ENCODE measurements at regions not wholly inside any gene's neighbourhood (a gene's known extent, or its start where the extent isn't known, plus 50 kb on each side); places are given as distances from the start of the nearest gene placed in this dataset.

DNA sequence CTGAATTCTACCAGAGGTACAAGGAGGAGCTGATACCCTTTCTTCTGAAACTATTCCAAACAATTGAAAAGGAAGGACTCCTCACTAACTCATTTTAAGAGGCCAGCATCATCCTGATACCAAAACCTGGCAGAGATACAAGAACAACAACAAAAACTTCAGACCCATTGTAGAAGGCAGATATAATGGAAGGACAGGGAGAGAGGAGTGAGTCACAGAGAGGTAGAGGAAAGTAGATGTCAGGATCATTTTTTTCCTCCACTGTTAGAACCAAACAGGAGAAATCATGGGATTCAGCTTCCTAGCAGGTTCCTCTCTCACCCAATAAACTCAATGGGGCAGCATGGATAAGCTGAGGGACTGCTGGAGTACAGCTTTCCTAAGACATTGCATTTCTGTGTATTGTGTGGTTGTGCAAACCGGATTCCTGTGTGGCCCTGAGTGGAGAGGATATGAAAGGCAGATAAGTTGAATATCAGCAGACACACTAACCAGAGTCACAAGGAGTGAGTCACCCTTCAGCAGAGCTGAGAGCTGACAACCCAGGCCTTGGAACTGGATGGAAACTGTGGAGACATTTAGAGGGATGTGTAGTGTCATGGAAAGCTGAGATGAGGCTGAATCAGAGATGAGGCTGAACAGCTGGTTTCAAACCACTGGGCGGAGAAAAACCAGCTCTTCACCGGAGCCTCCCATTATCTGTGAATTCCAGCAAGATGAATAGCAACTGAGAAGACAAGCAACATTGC is 60.9 kb upstream of the MMADHC start:
- TF ChIP-seq POLR2A (IDR thresholded peaks at IDR 0.05): no peak
- intact Hi-C loops (cut with DNase I): no loop called here
- no peak for DNase-seq
- 58 to 66% methylated on average over 2 to 3 of the region's 3 CpGs for WGBS, 2 donors
- Histone ChIP-seq H3K4me1 (no peaks in the 10 kb centered on the region), H3K4me3 (no peak overlapping the region), H3K27me3 (no peaks in the 10 kb centered on the region), H3K27ac (peak overlapping the region in 1 of 4 donors; percentile 46), H3K9me3 (no peaks in the 10 kb centered on the region), H3K36me3 (no peaks in the 10 kb centered on the region)

DNA sequence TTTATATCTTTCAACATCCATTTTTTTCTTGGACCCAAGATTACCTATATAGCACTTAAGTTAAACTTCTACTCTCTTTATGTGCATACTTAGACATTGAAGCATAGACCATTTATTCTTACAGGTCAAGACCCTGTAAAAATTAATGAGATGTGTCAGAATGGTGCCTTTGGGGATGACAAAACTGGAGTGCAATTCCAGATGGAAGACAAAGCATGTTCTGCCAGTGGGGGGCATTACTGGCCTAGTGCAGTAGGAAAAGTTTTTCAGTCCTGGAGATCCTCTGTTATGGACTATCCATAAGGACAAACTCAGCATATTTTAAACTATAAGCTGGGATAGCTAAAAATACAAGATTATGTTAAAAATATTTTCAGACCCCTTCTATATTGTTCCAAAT is 57.8 kb upstream of the MMADHC start:
- no peak for TF ChIP-seq CTCF (IDR thresholded peaks at IDR 0.05)
- TF ChIP-seq POLR2A (IDR thresholded peaks at IDR 0.05): no peak
- intact Hi-C loops (cut with DNase I): no loop called here
- Histone ChIP-seq H3K27me3 (no peaks in the 10 kb centered on the region), H3K4me1 (no peaks in the 10 kb centered on the region), H3K36me3 (no peaks in the 10 kb centered on the region), H3K27ac (no peak overlapping the region), H3K4me3 (no peak overlapping the region), H3K9me3 (no peaks in the 10 kb centered on the region)
- DNase-seq: no peak

Data from esophagus squamous epithelium (tissue), 5 donors.